Loucy (cell line): ENCODE measurements at regions not wholly inside any gene's neighbourhood (a gene's known extent, or its start where the extent isn't known, plus 50 kb on each side); places are given as distances from the start of the nearest gene placed in this dataset.

ENCODE experiments used
- H2AFZ ChIP-seq: fragments of 200-600 bp; sonication (generic); 2 replicates; pipeline ENCODE4 v1.6.0; 2016; ENCODE audit warnings: antibody characterized with exemption, mild to moderate bottlenecking, low read length, moderate library complexity
- H3F3A ChIP-seq: fragments of 200-600 bp; 2 replicates; pipeline ENCODE4 v1.6.0; 2016; ENCODE audit warnings: antibody characterized with exemption, low read depth, mild to moderate bottlenecking
- H3K27me3 ChIP-seq: fragments of 200-600 bp; sonication (generic); 2 replicates; pipeline ENCODE4 v1.6.1; 2014; ENCODE audit warnings: low read length, mild to moderate bottlenecking; ENCODE audit not compliant: insufficient read depth, poor library complexity, severe bottlenecking
- H3K36me3 ChIP-seq: fragments of 200-600 bp; sonication (generic); 2 replicates; pipeline ENCODE4 v1.6.1; 2016; ENCODE audit warnings: low read length; ENCODE audit not compliant: insufficient read depth
- H3K4me1 ChIP-seq: fragments of 200-600 bp; sonication (generic); 2 replicates; pipeline ENCODE4 v1.5.1; 2014; ENCODE audit warnings: low read length, mild to moderate bottlenecking; ENCODE audit not compliant: insufficient read depth, poor library complexity, severe bottlenecking
- H3K4me2 ChIP-seq: fragments of 200-600 bp; sonication (generic); 2 replicates; pipeline ENCODE4 v1.6.0; 2014; ENCODE audit warnings: antibody characterized with exemption, low read length, low read depth, mild to moderate bottlenecking; ENCODE audit not compliant: poor library complexity, severe bottlenecking
- H3K4me3 ChIP-seq: fragments of 200-600 bp; sonication (generic); 2 replicates; pipeline ENCODE4 v1.5.1; 2014; ENCODE audit warnings: low read length, mild to moderate bottlenecking, mixed read lengths; ENCODE audit not compliant: poor library complexity, severe bottlenecking
- H3K79me2 ChIP-seq: fragments of 200-600 bp; sonication (generic); 2 replicates; pipeline ENCODE4 v1.6.1; 2014; ENCODE audit warnings: low read length; ENCODE audit not compliant: insufficient read depth
- H3K9ac ChIP-seq: fragments of 200-600 bp; sonication (generic); 2 replicates; pipeline ENCODE4 v1.6.0; 2014; ENCODE audit warnings: mild to moderate bottlenecking, low read depth, low read length, moderate library complexity; ENCODE audit not compliant: poor library complexity, severe bottlenecking
- H3K9me2 ChIP-seq: fragments of 200-600 bp; sonication (generic); replicated peaks from 2 replicates; pipeline ENCODE4 v1.6.1; 2016; ENCODE audit warnings: low read depth, low read length, mixed read lengths
- H3K9me3 ChIP-seq: fragments of 200-600 bp; sonication (generic); 2 replicates; pipeline ENCODE4 v1.6.1; 2014; ENCODE audit warnings: mild to moderate bottlenecking, antibody characterized with exemption, low read length, low read depth; ENCODE audit not compliant: insufficient read depth
- H4K20me1 ChIP-seq: fragments of 200-600 bp; sonication (generic); 2 replicates; pipeline ENCODE4 v1.6.0; 2014; ENCODE audit warnings: antibody characterized with exemption, low read length, mild to moderate bottlenecking; ENCODE audit not compliant: insufficient read depth, poor library complexity, severe bottlenecking
- EZH2phosphoT487 ChIP-seq: fragments of 200-600 bp; IDR thresholded peaks from 2 replicates; pipeline ENCODE4 v1.6.1; 2018; ENCODE audit warnings: antibody characterized with exemption, mild to moderate bottlenecking, moderate library complexity, borderline replicate concordance
- TF ChIP-seq, protein P1 (sequence below): fragments of 200-600 bp; sonication (generic); conservative IDR thresholded peaks from 2 replicates; pipeline ENCODE4 v1.5.1; 2014; ENCODE audit warnings: mild to moderate bottlenecking, antibody characterized with exemption, low read length

DNA sequence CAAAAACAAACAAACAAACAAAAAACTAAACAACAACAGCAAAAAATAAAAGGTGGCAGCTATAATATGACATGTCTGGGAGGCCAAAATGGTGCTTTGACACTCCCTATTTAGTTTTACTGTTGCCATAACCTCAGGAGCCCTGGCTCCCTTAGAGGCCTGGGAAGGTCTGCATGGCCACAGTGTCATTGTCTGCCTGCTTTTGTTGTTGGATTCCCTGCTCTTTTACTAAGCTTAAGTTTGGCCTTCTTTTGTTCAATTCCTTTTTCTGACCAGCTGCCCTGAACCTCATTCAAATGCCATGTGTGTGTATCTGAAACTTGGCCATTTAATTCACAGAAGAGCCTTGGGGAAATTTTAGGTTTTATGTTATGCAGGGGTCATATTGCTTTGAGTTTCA, 458.2 kb downstream of the TMEM232 start:
- no peak overlapping the region for H3K4me2 ChIP-seq
- no peak overlapping the region for H2AFZ ChIP-seq
- no peaks in the 10 kb centered on the region for H3K36me3 ChIP-seq

DNA sequence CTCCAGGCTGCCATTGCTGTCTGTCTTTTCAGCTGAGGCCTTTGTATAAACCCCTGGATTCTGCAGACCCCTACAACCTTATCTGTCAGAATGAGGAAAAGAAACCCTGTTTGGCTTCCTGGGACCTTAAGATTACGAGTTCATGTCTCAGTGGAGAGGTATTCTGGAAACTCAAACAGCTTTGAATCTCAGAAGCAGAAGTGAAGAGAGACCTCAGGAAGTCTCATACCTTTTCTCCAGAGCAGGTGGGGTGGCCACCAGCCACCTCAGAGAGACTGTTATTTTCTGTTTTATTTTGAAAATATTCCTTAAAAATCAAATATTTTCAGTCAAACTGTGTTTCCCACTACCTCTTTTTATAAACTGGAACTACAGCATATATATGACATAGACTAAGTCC, 457.5 kb downstream of the TMEM232 start:
- H2AFZ ChIP-seq = no peak overlapping the region
- no peak overlapping the region for H3K4me2 ChIP-seq
- no peaks in the 10 kb centered on the region for H3K27me3 ChIP-seq
- H3K9ac ChIP-seq = no peak overlapping the region
- TF ChIP-seq, protein P1, sequence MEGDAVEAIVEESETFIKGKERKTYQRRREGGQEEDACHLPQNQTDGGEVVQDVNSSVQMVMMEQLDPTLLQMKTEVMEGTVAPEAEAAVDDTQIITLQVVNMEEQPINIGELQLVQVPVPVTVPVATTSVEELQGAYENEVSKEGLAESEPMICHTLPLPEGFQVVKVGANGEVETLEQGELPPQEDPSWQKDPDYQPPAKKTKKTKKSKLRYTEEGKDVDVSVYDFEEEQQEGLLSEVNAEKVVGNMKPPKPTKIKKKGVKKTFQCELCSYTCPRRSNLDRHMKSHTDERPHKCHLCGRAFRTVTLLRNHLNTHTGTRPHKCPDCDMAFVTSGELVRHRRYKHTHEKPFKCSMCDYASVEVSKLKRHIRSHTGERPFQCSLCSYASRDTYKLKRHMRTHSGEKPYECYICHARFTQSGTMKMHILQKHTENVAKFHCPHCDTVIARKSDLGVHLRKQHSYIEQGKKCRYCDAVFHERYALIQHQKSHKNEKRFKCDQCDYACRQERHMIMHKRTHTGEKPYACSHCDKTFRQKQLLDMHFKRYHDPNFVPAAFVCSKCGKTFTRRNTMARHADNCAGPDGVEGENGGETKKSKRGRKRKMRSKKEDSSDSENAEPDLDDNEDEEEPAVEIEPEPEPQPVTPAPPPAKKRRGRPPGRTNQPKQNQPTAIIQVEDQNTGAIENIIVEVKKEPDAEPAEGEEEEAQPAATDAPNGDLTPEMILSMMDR = no peak
- TF ChIP-seq EZH2phosphoT487 = no peak
- no peaks in the 10 kb centered on the region for H3K9me2 ChIP-seq
- H3F3A ChIP-seq = no peaks in the 10 kb centered on the region
- H3K36me3 ChIP-seq = no peaks in the 10 kb centered on the region
- no peak overlapping the region for H3K4me3 ChIP-seq
- H3K4me1 ChIP-seq = no peaks in the 10 kb centered on the region
- no peaks in the 10 kb centered on the region for H3K9me3 ChIP-seq
- H4K20me1 ChIP-seq = no peaks in the 10 kb centered on the region
- no peaks in the 10 kb centered on the region for H3K79me2 ChIP-seq

More for the DNA sequence above, 458.2 kb downstream of the TMEM232 start:
- no peaks in the 10 kb centered on the region for H3K4me1 ChIP-seq
- H3F3A ChIP-seq = no peaks in the 10 kb centered on the region
- no peaks in the 10 kb centered on the region for H3K27me3 ChIP-seq
- H3K9me3 ChIP-seq = no peaks in the 10 kb centered on the region
- no peak overlapping the region for H3K9ac ChIP-seq
- no peaks in the 10 kb centered on the region for H3K9me2 ChIP-seq
- no peaks in the 10 kb centered on the region for H3K79me2 ChIP-seq
- no peak overlapping the region for H3K4me3 ChIP-seq
- H4K20me1 ChIP-seq = no peaks in the 10 kb centered on the region
- TF ChIP-seq EZH2phosphoT487 = no peak
- TF ChIP-seq, protein P1 = no peak

DNA sequence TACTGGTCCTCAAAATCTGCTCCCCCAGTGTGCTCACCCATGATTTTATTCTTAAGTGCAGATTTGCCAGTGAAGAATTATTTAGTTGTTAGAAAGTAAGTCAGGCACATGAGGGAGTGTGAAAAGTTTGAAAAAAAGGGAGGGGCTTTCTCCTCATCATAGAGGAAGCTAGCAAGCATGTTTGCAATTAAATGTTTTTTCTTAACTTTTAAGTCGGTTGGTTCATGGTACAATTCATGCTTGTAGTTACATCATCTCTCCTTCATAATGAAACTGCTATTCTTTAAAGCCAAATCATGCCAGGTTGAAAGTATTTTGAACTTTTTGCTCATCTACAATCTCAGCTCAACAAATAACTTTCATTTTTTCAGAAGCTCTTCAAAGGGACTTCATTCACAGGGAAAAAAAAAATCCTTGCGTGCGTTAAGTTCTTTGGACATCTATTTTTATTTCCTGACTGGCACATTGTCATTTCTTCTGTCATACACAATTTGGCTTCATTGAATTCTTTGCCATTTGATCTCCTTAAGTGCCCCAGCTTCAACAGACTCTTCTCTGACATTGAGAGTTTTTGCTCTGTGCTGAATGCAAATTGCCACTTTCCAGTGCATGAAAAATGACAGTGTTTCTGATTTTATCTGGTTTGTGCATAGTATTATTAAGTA, 456.9 kb downstream of the TMEM232 start:
- Histone ChIP-seq H3K4me2 (no peak overlapping the region), H3K4me3 (no peak overlapping the region), H3K9ac (no peak overlapping the region), H3K4me1 (no peaks in the 10 kb centered on the region), H3K9me3 (no peaks in the 10 kb centered on the region), H3K27me3 (no peaks in the 10 kb centered on the region), H3K79me2 (no peaks in the 10 kb centered on the region), H3K9me2 (no peaks in the 10 kb centered on the region), H3K36me3 (no peaks in the 10 kb centered on the region), H4K20me1 (no peaks in the 10 kb centered on the region), H3F3A (no peaks in the 10 kb centered on the region), H2AFZ (no peak overlapping the region)
- TF ChIP-seq, protein P1 = no peak
- TF ChIP-seq EZH2phosphoT487 = no peak
